Endothelial cell of hepatic sinusoid (primary cell): ENCODE measurements at regions not wholly inside any gene's neighbourhood (a gene's known extent, or its start where the extent isn't known, plus 50 kb on each side); places are given as distances from the start of the nearest gene placed in this dataset.

Source experiments
- in situ Hi-C: cut with HindIII; loops from 2 replicates; pipeline ENCODE4 v1.10.0; 2017; ENCODE audit warnings: low sequenced_read_pairs

GRCh38 chr21:16788584-16788983 is 724.3 kb upstream of the CXADR start:
- in situ Hi-C loops, result no loop called here

- in situ Hi-C loops, result no loop called here
Observed at GRCh38 chr21:16789636-16790035, 723.2 kb upstream of the CXADR start.

- in situ Hi-C loops, result no loop called here
Observed at GRCh38 chr21:16792101-16792500, 720.7 kb upstream of the CXADR start.

GRCh38 chr21:16794950-16795349 is 717.9 kb upstream of the CXADR start:
- in situ Hi-C loops, result no loop called here

- in situ Hi-C loops, result no loop called here
Observed at GRCh38 chr21:16796776-16797175, 716.1 kb upstream of the CXADR start.

- in situ Hi-C loops, result no loop called here
Observed at GRCh38 chr21:16797540-16797939, 715.3 kb upstream of the CXADR start.

GRCh38 chr21:16797966-16798365 is 714.9 kb upstream of the CXADR start:
- in situ Hi-C loops, result no loop called here

- in situ Hi-C loops, result no loop called here
Observed at GRCh38 chr21:16800536-16801275, 712.1 kb upstream of the CXADR start.

- in situ Hi-C loops, result no loop called here
Observed at GRCh38 chr21:16811011-16811410, 701.8 kb upstream of the CXADR start.

GRCh38 chr21:16811970-16812369 is 700.9 kb upstream of the CXADR start:
- in situ Hi-C loops, result no loop called here

- in situ Hi-C loops, result no loop called here
Observed at GRCh38 chr21:16815243-16815642, 697.6 kb upstream of the CXADR start.

- in situ Hi-C loops, result no loop called here
Observed at GRCh38 chr21:16821588-16821987, 691.3 kb upstream of the CXADR start.

GRCh38 chr21:16829532-16829931 is 683.3 kb upstream of the CXADR start:
- in situ Hi-C loops, result no loop called here

GRCh38 chr21:16832791-16833190 is 680.1 kb upstream of the CXADR start:
- in situ Hi-C loops, result no loop called here

GRCh38 chr21:16834791-16835190 is 678.1 kb upstream of the CXADR start:
- in situ Hi-C loops, result no loop called here

GRCh38 chr21:16837321-16837720 is 675.5 kb upstream of the CXADR start:
- in situ Hi-C loops, result no loop called here

GRCh38 chr21:16837721-16838120 is 675.1 kb upstream of the CXADR start:
- in situ Hi-C loops, result no loop called here

- in situ Hi-C loops, result no loop called here
Observed at GRCh38 chr21:16838331-16838730, 674.5 kb upstream of the CXADR start.

- in situ Hi-C loops, result no loop called here
Observed at GRCh38 chr21:16840538-16840937, 672.3 kb upstream of the CXADR start.

GRCh38 chr21:16841975-16842695 is 670.7 kb upstream of the CXADR start:
- in situ Hi-C loops, result no loop called here

GRCh38 chr21:16842696-16843035 is 670.2 kb upstream of the CXADR start:
- in situ Hi-C loops, result no loop called here

GRCh38 chr21:16847211-16847610 is 665.6 kb upstream of the CXADR start:
- in situ Hi-C loops, result no loop called here

GRCh38 chr21:16851054-16851453 is 661.8 kb upstream of the CXADR start:
- in situ Hi-C loops, result no loop called here
